G401.6 (cell line): ENCODE measurements at regions not wholly inside any gene's neighbourhood (a gene's known extent, or its start where the extent isn't known, plus 50 kb on each side); places are given as distances from the start of the nearest gene placed in this dataset.
"Not testable (repeated sequence)": the region's sequence is repeated elsewhere in the genome, so short reads cannot be mapped to it uniquely, and the experiment has no call there.

Experiments used
- FAIRE-seq: peaks from 2 replicates; lab custom pipeline; 2012; peaks lifted over from hg19 to GRCh38; lab: Jason Lieb, UNC

DNA sequence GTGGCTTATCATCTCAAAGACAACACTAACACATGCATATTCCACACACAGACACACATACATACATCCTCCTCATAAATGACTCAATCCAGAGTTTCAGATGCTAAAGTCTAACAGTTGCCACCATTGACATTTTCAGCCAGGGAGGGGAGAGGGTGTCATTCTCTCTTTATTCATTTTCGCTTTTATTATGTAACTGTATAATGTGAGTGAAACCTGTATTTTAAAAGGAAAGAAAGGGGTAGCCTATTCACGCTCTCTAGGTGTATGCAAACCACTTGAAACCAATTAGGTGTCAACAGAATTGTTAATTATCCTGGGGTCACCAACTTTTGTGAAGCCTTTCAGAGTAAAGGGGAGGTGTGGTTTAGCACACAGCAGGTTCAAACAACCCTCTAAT lies 1282.9 kb downstream of the ROBO2 start:
- no peak for FAIRE-seq

DNA sequence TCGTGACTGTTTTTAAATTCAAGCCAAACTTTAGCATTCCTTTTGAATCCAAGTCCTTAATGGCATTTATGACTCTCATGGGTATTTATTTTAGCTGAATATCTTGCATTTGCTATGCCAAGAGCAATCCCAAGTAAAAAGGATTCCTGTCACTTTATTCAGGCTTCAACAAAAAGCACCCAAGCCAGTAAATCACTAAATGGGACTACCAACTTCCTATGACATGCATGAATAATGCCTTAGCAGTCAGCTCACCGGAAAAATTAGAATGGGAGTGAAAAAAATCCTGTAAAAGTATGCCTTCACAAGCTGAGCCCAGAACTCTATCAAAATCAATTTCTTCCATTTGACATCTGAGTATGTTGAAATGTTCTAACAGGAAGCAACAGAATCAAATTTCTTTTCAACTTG lies 1297.9 kb downstream of the ROBO2 start:
- no peak for FAIRE-seq

GRCh38 chr3:78338405-78338804 lies 1298.5 kb downstream of the ROBO2 start:
- FAIRE-seq, result no peak

DNA sequence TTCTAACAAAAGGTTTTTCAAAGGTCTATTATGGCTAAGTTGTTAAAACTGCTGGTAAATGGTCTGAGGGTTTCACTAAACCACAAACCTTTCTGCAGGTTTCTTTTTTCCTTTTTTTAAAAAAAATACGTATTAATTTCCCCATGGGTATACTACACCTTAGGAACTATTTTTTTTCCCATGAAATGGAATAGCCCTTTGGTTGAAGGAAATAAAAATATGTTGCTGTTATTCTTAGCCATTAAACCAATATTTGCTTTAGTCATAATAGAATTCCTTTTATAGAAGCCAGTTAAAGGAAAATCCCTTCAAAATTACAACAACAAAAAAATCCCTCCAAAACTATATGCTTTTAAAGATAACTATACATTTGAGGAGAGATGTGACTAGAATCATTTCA lies 1303.3 kb downstream of the ROBO2 start:
- FAIRE-seq, result no peak

DNA sequence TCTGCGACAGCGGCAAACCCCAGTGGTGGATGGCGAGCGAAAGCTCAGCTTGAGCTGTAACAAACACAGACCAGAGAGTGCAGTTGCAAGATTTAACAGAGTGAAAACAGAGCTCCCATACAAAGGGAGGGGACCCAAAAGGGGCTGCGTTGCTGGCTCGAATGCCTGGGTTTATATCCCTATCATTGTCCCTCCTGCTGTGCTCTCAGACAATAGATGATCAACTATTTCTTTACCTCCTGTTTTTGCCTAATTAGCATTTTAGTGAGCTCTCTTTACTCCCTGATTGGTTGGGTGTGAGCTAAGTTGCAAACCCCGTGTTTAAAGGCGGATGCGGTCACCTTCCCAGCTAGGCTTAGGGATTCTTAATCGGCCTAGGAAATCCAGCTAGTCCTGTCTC lies 1304.4 kb downstream of the ROBO2 start:
- FAIRE-seq, result not testable (repeated sequence)

DNA sequence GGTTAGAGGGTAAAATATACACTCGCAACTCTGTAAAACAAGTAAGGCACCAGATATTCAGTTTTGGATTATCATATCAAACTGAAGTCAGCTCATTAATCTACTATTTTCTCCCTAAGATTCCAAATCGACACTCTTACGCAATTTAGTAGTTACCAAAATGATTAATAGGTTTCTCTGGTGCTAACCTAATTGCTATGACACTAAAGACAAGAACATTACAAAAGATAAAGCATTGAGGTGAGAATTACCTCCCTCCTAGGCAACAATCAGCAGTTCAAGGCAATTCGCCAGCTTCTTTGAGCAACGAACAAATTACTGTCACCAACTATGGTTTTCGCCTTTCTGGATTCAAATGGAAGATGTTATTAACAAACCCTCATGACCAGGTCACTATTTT lies 1305.0 kb downstream of the ROBO2 start:
- FAIRE-seq, result no peak

- FAIRE-seq, result no peak
Measured at GRCh38 chr3:78347176-78347575, 1307.3 kb downstream of the ROBO2 start.

GRCh38 chr3:78348664-78349063 lies 1308.8 kb downstream of the ROBO2 start:
- no peak for FAIRE-seq

DNA sequence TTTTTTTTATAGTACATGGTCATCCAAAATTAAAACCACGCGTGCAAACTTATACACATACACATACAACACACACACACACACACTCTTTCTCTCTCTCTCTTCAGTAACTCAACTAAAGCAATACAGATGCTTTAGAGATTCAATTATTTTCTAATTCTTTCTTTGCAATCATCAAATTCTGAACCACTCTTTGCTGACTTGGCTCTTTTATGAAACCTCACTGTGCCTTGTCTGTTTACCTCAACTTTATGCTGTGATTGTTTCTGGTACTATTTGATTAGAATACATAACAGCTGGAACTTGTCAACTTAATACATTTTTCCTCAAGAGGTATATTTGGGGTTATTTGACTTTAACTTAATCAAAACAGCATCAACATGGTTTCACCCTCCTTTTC lies 1309.7 kb downstream of the ROBO2 start:
- no peak for FAIRE-seq

DNA sequence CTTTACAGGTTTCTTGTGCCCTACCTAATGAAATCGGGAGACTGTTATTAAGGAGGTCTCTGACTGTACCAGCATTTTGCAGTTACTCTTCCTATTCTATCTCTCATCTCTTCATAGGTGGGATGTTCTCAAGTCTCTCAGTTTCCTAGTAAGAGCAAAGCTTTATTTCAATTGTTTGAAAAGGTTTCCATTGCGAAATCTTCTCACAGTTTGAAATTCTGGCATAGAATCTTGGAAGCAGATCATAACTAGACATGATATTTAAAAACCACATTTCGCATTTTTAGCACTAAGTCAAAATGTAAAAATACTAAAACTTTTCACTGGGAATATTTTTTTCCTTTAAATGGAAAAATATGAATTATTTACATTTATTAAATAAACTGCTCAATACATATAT lies 1311.4 kb downstream of the ROBO2 start:
- no peak for FAIRE-seq

DNA sequence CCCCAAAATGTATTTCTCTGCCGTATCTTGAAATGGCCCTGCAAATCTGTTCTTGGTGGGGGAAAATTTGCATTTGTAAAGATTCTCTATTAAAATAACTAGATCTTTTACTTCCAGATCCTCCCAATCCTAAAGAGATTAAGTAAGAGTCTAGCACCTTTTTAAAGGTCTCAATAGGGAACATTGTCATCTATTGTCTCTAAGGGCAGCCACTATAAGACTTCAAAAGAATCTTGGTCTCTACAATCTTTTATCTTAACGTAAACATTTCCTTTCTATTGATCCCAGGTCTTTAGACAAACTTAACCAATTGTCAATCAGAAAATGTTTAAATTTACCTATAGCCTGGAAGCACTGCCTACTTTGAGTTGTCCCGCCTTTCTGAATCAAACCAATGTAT lies 1313.3 kb downstream of the ROBO2 start:
- no peak for FAIRE-seq

GRCh38 chr3:78360849-78361248 lies 1321.0 kb downstream of the ROBO2 start:
- no peak for FAIRE-seq

DNA sequence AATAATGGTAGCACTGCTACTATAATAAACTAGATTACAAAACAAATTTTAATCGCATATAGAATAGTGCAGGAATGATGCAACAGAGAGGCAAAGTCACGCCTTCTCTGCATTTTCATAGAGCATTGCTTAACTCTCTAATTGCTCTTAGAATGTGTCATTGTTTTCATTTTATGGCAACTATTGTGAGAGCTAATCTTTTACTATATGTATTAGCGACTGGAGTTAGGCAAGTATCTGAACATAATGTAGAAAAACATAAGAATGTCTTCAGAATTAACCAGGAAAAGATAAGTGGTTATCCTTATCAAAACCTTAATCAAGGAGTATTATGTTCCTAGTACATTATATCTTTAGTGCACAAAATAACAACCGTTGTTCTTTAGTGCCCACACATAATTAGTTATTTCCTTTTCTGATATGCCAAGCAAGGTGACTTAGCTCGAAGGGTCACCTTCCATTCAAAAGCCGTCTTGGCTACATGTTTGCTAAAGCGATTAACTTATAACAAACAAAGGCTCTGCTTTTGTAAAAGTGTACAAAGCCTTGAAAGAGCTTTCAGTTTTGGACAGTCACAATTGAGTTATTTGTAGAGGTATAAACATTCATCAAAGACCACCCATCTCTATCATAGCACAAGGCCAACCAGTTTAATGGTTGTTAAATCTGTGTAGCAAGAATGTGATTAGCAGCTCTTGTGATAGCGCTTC lies 1328.9 kb downstream of the ROBO2 start:
- no peak for FAIRE-seq

DNA sequence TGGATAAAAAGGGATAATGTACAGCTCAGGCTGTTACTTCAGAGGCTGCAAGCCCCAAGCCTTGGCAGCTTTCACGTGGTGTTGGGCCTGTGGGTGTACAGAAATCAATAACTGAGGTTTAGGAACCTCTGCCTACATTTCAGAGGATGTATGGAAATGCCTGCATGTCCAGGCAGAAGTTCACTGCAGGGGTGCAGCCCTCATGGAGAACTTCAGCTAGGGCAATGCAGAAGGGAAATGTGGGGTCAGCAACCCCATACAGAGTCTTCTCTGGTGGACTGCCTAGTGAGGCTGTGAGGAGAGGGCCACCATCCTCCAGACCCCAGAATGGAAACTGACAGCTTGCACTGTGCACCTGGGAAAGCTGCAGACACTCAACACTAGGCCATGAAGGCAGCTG lies 1350.3 kb downstream of the ROBO2 start:
- no peak for FAIRE-seq

DNA sequence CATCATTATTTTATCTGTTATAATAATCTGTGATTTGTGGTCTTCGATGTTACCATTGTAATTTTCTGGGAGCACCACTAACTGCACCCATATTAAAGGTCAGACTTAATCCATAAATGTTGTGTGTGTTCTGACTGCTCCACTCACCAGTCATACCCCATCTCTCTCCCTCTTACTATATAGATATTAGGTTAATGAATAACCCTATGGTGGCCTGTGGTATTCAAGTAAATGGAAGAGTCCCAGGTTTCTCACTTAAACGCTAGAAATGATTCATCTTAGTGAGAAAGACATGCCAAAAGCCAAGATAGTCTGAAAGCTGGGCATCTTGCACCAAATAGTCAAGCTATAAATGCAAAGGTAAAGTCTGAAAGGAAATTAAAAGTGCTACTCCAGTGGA lies 1358.5 kb downstream of the ROBO2 start:
- no peak for FAIRE-seq

- FAIRE-seq, result no peak
Measured at GRCh38 chr3:78402720-78403119, 1362.8 kb downstream of the ROBO2 start.

DNA sequence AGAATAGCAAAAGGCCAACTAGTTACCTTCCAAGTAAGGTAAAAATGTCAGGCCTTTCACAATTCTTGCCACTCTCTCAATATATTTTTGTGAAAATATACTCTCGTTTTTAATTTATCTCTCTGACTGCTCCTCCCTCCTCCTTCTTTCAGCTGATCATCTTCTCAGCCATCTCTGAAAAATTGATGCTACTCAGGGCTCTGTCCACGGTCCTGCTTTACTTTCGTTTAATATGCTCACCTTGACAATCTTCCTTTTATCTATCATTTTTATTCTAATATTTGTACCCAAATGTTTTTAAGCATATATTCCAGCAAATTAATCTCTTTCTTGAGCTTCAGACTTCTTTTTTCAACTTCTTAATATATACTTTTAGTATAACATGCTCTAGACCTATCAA lies 1362.1 kb downstream of the ROBO1 start:
- no peak for FAIRE-seq

DNA sequence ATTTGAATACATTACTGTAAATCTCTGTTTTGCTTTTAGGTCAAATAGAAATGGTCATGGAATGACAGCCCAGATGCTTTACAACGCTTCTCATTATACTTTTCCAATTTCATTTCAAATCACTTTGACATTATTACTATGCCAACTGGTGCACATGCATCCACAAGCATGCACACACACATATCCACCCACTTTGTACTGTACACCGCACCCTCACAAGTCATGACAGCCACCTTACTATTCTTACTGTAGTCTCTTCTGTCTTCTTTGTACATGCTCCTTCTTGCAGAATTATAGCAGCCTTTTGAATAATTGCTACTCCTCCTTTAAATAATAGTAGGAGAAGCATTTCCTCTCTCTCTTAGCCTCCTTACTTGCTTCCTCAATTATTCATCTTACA lies 1361.4 kb downstream of the ROBO1 start:
- FAIRE-seq, result no peak

GRCh38 chr3:78410077-78410476 lies 1357.7 kb downstream of the ROBO1 start:
- no peak for FAIRE-seq

DNA sequence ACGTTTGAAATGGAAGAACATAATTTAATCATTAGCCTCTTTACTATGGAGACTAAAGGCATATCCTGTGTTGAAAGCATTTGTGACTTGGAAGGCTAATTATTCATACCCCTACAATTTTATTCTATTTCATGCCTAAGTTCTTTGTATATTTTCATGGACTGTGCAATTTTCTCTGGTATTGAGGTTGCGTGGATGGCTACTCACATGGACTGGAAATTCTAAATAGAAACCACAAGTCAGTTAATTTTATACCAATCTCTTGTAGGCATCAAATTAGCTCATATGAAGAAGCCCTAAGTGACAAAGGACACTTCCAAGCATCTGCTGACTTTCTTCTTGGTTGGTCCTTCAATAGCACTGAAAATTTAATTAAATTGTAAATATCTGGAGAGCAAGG lies 1353.5 kb downstream of the ROBO1 start:
- no peak for FAIRE-seq

GRCh38 chr3:78420611-78421010 lies 1347.2 kb downstream of the ROBO1 start:
- FAIRE-seq, result no peak

- FAIRE-seq, result no peak
Measured at GRCh38 chr3:78421247-78421966, 1346.4 kb downstream of the ROBO1 start.

GRCh38 chr3:78424656-78425055 lies 1343.1 kb downstream of the ROBO1 start:
- no peak for FAIRE-seq

DNA sequence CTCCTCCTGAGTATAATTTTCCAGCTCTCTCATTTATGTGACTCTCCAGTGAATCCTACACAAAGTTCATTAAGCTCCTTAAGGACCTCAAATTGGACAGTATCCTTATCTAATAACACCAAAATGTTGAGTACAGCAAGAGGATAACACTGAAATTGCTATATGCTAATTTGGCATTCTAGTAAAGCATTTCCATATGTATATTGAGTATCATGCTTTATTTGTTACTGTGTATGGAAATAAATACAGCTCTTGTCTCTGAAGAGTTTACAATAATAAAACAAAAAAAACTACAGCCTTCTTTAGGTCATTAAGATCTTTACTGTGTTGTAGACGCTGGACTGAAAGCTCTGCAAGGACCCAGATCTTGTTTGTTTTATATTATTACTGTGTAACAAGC lies 1341.3 kb downstream of the ROBO1 start:
- FAIRE-seq, result no peak
